ENCODE measurements at regions not wholly inside any gene's neighbourhood (a gene's known extent, or its start where the extent isn't known, plus 50 kb on each side); places are given as distances from the start of the nearest gene placed in this dataset.

DNA sequence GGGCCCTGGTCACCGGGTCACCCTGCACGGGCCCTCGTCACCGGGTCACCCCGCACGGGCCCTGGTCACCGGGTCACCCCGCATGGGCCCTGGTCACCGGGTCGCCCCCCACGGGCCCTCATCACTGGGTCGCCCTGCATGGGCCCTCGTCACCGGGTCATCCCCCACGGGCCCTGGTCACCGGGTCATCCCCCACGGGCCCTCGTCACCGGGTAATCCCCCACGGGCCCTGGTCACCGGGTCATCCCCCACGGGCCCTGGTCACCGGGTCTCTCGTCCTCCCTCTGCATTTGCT lies 77.6 kb downstream of the RIPK4 start:
- H3K4me3 Mint-ChIP-seq, result no peak overlapping the region
- no peaks in the 10 kb centered on the region for H3K36me3 Mint-ChIP-seq (ENCODE audit: low read depth)
- H3K9me3 Mint-ChIP-seq, result no peaks in the 10 kb centered on the region
- no peaks in the 10 kb centered on the region for H3K4me1 Mint-ChIP-seq (ENCODE audit: low read depth)
- no peak overlapping the region for H3K27ac Mint-ChIP-seq
- no peak for DNase-seq (ENCODE audit: low spot score)
- peaks cover 1% of the 10 kb centered on the region for H3K27me3 Mint-ChIP-seq (ENCODE audit: insufficient read depth)
- intact Hi-C loops (cut with micrococcal nuclease), result no loop called here

DNA sequence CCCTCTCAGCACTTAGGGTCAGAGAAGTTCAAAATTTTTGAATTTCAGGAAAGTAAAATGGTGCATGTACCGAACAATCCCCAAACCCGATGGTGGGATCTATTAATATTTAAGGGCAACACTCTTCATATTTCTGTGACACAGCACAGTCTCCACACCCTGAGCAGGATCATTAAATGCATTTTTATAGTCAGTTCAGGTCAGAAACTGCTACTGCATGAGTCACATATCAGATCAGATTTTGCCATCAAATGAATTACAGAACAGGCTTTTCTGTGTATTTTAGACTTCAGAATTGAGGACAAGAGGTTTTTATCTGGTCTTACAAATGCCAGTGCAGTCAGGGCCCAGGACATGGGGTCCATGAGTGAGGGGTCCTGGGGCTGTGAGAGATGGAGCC lies 79.2 kb downstream of the RIPK4 start:
- intact Hi-C loops (cut with micrococcal nuclease), result no loop called here
- Mint-ChIP-seq H3K9me3 (no peaks in the 10 kb centered on the region), H3K27me3 (ENCODE audit: insufficient read depth) (peaks cover 1% of the 10 kb centered on the region), H3K36me3 (ENCODE audit: low read depth) (no peaks in the 10 kb centered on the region), H3K27ac (no peak overlapping the region), H3K4me3 (no peak overlapping the region), H3K4me1 (ENCODE audit: low read depth) (no peaks in the 10 kb centered on the region)
- no peak for DNase-seq (ENCODE audit: low spot score)

DNA sequence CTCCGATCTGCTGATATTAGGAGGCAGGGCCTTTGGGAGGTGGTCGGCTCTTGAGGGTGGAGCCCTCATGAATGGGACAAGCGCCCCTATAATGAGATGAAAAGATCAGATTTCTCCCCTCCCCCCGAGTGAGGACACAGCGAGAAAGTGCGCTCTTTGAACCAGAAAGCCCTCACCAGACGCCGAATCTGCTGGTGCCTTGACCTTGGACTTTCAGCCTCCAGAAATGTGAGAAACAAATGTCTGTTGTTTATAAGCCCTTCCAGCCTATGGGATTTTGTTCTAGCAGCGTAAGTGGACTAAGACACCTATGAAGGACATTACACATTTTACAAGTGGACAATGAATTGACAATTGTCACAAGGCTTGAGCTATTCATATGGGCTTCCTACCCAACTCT lies 80.2 kb downstream of the RIPK4 start:
- no peaks in the 10 kb centered on the region for H3K4me1 Mint-ChIP-seq (ENCODE audit: low read depth)
- H3K36me3 Mint-ChIP-seq (ENCODE audit: low read depth), result no peaks in the 10 kb centered on the region
- intact Hi-C loops (cut with micrococcal nuclease), result no loop called here
- H3K27me3 Mint-ChIP-seq (ENCODE audit: insufficient read depth), result peaks cover 1% of the 10 kb centered on the region
- no peaks in the 10 kb centered on the region for H3K9me3 Mint-ChIP-seq
- no peak overlapping the region for H3K27ac Mint-ChIP-seq
- no peak overlapping the region for H3K4me3 Mint-ChIP-seq
- DNase-seq (ENCODE audit: low spot score), result no peak

DNA sequence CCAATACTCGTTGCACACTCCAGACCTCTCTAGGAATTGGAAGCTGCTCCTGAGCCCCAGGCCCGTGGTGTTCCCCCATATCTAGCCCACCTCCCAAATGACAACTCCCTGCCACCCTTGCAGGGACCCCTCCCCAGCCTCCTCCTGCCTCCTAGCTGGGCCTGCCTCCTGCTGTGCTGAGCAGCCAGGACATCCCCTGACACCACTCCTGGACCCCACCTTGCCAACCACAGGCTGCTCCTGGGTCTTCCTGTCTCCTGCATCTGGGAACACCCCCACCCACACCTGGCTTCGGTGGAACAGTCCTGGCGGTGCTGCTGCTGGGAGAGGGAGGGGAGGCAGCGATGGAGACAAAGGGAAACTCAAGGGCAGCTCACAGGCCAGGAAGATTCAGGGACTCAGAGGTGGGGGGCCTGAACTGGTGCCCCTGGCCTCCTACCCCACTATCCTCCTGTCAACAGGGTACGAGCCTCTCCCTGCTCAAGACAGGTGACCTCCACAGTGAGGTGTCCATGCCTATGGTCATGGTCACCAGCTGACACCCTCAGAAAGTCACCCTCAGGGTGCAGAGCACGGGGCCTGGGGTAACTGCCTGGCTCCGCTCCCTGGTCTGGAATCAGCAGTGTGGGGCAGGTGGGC lies 81.2 kb downstream of the RIPK4 start:
- DNase-seq (ENCODE audit: low spot score), result no peak
- peaks cover 1% of the 10 kb centered on the region for H3K27me3 Mint-ChIP-seq (ENCODE audit: insufficient read depth)
- no peaks in the 10 kb centered on the region for H3K36me3 Mint-ChIP-seq (ENCODE audit: low read depth)
- intact Hi-C loops (cut with micrococcal nuclease), result no loop called here
- H3K9me3 Mint-ChIP-seq, result no peaks in the 10 kb centered on the region
- no peaks in the 10 kb centered on the region for H3K4me1 Mint-ChIP-seq (ENCODE audit: low read depth)
- no peak overlapping the region for H3K27ac Mint-ChIP-seq
- no peak overlapping the region for H3K4me3 Mint-ChIP-seq

DNA sequence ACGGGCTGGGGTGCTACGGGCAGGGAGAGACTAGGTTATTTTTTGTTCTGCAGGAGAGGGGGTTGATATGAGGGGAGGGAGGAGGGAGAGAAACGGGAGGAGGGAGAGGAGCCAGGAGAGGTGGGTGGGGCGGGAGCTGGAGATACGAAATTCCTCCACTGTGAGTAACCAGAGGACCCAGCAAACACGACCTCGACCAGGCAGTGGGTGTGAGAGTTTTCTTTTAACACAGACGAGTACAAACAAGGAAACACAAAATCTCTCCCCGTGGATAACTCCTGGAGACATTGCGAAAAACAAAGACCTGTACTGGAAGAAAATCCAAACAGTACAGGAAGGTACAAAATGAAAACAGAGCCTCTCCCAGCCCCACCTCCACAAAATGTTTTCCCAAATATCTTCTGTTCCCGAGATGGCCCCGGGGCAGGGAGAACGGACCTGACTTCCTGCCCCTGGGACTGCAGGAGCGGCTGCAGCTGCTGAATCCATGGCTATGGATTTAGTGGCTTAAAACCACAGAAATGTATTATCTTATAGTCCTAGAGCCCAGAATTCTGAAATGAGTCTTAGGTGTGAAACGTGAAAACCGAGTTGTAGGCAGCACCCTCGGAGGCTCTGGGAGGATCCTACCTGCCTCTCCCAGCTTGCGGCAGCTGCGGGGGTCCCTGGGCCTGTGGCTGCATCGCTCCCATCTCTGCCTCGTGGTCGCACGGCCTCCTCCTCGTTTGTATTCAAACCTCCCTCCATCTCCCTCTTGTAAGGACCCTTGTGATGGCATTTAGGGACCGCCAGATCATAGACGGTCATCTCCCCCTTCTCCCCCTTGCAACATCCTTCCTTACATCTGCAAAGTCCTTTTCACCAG lies 82.2 kb downstream of the RIPK4 start:
- Mint-ChIP-seq H3K36me3 (ENCODE audit: low read depth) (no peaks in the 10 kb centered on the region), H3K27ac (no peak overlapping the region), H3K9me3 (no peaks in the 10 kb centered on the region), H3K27me3 (ENCODE audit: insufficient read depth) (peaks cover 1% of the 10 kb centered on the region), H3K4me3 (no peak overlapping the region), H3K4me1 (ENCODE audit: low read depth) (no peaks in the 10 kb centered on the region)
- no peak for DNase-seq (ENCODE audit: low spot score)
- intact Hi-C loops (cut with micrococcal nuclease), result no loop called here

DNA sequence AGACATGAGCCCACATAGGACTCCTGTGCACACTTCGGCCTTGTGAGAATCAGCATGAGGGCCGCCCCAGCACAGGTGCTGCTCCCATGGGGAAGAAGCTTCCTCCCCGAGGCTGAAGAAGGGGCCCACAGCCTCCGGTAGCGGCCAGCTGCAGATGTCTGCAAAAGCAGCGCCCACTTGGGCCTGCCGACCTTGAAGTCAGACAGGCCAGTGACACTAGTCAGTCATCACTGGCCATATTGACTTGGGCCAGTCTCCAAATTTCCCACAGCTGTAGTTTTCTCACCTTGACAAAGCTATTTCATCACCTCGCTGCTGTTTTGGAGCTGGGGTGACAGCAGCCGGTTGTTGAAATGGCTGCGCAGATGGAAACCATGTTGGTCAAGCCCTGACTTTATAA lies 83.0 kb downstream of the RIPK4 start:
- intact Hi-C loops (cut with micrococcal nuclease), result no loop called here
- no peak overlapping the region for H3K4me3 Mint-ChIP-seq
- DNase-seq (ENCODE audit: low spot score), result no peak
- no peaks in the 10 kb centered on the region for H3K4me1 Mint-ChIP-seq (ENCODE audit: low read depth)
- H3K36me3 Mint-ChIP-seq (ENCODE audit: low read depth), result no peaks in the 10 kb centered on the region
- H3K9me3 Mint-ChIP-seq, result no peaks in the 10 kb centered on the region
- peaks cover 4% of the 10 kb centered on the region for H3K27me3 Mint-ChIP-seq (ENCODE audit: insufficient read depth)
- H3K27ac Mint-ChIP-seq, result no peak overlapping the region

DNA sequence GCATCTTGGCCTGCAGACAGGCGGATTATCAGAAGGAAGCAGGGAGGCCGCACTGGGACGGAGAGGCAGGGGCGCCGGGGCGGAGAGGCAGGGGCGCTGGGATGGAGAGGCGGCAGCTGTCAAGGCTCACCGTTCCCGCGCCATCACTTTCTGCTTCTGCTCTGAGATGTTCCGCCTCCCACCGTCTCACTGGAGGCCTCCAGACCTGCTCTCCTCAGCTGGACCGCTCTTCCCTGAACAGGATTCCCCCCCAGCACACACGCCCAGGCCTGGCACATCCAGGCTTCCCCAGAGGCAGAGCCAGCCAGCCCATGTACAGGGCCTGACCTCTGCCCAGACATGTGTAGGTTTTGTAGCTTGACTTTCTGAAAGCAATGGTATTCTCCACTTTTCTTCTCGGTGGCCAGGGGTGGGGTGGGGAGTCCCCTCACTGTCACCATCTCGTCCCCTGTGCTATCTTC lies 84.1 kb downstream of the RIPK4 start:
- H3K9me3 Mint-ChIP-seq, result no peaks in the 10 kb centered on the region
- no peaks in the 10 kb centered on the region for H3K4me1 Mint-ChIP-seq (ENCODE audit: low read depth)
- intact Hi-C loops (cut with micrococcal nuclease), result no loop called here
- no peak overlapping the region for H3K4me3 Mint-ChIP-seq
- H3K27me3 Mint-ChIP-seq (ENCODE audit: insufficient read depth), result peaks cover 5% of the 10 kb centered on the region
- no peaks in the 10 kb centered on the region for H3K36me3 Mint-ChIP-seq (ENCODE audit: low read depth)
- H3K27ac Mint-ChIP-seq, result no peak overlapping the region
- no peak for DNase-seq (ENCODE audit: low spot score)

DNA sequence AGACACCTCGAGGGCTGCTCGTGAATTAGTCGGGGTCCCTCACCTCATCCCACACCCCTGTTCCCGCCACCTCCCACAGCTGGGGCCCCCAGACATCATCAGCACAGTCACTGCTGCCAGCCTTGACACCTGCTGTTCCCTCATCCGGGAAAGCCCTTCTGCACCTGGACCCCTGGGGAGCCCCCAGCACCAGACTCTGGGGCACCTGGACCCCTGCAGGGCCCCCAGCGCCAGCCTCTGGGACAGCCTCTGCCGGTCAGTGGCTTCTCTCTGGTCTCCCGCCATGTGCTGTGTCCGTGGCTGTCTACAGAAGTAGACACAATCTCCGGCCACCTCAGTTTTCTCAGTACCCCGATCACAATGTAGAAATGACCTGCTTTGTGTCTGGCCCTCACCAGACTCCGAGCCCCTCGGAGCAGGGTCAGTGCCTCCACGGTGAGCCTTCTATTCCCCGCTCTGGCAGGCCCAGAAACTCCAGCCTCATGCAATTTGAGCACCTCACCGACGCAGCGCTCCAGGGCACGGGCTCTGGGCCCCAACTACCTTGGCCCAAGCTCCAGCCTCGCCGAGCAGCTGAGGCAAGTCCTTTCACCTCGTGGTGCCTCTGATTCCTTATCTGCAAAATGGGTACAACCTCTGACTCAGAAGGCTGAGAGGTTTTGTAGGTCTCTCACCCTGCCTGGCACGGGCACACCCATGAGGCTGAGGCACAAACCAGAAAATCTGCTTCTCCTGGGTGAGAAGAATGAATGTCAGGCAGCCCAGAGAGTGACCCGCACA lies 84.7 kb downstream of the RIPK4 start:
- H3K4me1 Mint-ChIP-seq (ENCODE audit: low read depth), result no peaks in the 10 kb centered on the region
- no peak overlapping the region for H3K4me3 Mint-ChIP-seq
- H3K27me3 Mint-ChIP-seq (ENCODE audit: insufficient read depth), result peaks cover 5% of the 10 kb centered on the region
- H3K9me3 Mint-ChIP-seq, result no peaks in the 10 kb centered on the region
- no peak for DNase-seq (ENCODE audit: low spot score)
- intact Hi-C loops (cut with micrococcal nuclease), result no loop called here
- H3K27ac Mint-ChIP-seq, result no peak overlapping the region
- no peaks in the 10 kb centered on the region for H3K36me3 Mint-ChIP-seq (ENCODE audit: low read depth)

DNA sequence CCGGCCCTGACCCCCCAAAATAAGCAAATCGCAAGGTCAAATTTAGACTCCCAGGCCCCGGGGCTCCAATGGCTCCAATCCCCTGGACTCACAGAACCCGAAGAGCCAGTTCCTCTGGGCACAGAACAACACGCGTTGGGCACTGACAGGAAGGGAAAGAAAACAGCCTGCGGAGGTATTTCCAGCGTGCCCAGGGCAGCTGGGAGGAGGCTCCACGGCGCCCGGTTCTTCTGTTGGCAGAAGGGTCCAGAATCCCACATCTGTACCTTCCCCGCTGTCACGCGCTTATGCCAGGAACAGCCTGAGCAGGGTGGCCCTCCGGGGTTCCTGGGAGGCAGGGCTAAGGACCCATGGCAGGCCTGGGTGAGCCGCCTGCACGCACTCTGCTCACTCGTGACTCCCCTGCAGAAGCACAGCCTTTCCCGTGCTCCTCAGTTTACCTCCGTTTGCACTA lies 85.5 kb downstream of the RIPK4 start:
- no peaks in the 10 kb centered on the region for H3K4me1 Mint-ChIP-seq (ENCODE audit: low read depth)
- H3K36me3 Mint-ChIP-seq (ENCODE audit: low read depth), result no peaks in the 10 kb centered on the region
- intact Hi-C loops (cut with micrococcal nuclease), result no loop called here
- H3K9me3 Mint-ChIP-seq, result no peaks in the 10 kb centered on the region
- H3K4me3 Mint-ChIP-seq, result no peak overlapping the region
- H3K27me3 Mint-ChIP-seq (ENCODE audit: insufficient read depth), result peaks cover 5% of the 10 kb centered on the region
- DNase-seq (ENCODE audit: low spot score), result no peak
- no peak overlapping the region for H3K27ac Mint-ChIP-seq

DNA sequence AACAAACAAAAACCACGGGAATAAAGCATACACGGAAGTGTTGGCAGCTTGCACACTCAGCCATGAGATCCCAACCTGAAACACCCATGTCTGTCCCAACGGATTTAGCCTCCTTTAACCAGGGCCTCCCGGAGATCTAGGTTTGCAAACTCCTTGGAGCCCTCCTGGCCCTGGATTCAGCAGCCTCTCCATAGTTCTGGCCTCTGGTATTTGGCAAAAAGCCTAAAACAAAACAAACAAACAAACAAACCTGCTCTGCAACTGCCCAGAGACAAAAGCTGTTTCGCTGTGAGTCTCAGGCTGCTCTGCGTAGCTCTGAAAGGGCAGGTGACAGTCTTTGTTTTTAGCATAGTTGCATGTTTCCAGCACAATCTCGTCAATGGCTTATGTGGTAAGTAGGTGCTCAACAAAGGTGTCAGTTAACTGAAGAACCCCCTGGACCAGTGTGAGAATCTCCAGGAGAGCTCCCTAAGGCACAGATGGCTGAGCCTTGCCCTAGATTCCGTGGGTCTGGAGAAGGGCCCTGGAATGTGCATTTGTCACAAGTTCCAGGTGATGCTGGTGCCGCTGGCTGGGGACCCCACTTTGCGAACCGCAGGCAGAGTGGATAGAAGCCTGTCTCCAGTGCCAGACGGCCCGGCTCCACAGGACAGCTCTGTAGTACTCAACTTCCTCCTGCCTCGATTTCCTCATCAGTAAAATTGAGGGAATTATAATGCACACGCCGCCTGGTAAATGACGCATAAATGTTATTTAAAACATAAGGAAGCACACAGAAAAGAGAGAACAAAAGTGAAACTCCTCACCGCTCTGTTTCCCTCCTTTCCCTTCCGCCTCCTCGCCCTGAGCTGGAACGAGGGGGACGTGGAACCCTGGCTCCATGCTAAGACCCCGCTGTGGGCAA lies 86.2 kb downstream of the RIPK4 start:
- Mint-ChIP-seq H3K9me3 (no peaks in the 10 kb centered on the region), H3K4me1 (ENCODE audit: low read depth) (no peaks in the 10 kb centered on the region), H3K27me3 (ENCODE audit: insufficient read depth) (peaks cover 5% of the 10 kb centered on the region), H3K4me3 (no peak overlapping the region), H3K27ac (no peak overlapping the region), H3K36me3 (ENCODE audit: low read depth) (no peaks in the 10 kb centered on the region)
- intact Hi-C loops (cut with micrococcal nuclease), result no loop called here
- DNase-seq (ENCODE audit: low spot score), result no peak

DNA sequence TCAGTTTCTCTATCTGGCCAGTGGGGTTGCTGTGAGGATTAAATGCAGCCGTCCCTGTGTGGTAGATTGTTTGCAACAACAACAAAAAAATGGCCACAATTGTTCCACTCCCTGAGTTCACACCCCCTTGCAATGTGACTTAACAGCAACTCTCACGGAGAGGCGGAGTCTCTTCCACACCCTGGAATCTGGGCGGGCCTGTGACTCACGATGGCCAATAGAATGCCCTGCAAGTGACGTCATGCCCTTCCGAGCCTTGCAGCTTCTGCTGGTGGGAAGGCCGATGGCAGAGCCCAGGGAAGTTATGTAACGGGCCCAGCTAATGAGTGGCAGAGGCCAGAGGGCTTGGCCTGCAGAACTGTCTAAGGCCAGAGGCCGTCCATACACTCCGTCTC lies 87.9 kb downstream of the RIPK4 start:
- H3K36me3 Mint-ChIP-seq (ENCODE audit: low read depth), result no peaks in the 10 kb centered on the region
- H3K9me3 Mint-ChIP-seq, result no peaks in the 10 kb centered on the region
- H3K27ac Mint-ChIP-seq, result no peak overlapping the region
- peaks cover 10% of the 10 kb centered on the region for H3K27me3 Mint-ChIP-seq (ENCODE audit: insufficient read depth)
- intact Hi-C loops (cut with micrococcal nuclease), result no loop called here
- H3K4me3 Mint-ChIP-seq, result no peak overlapping the region
- no peaks in the 10 kb centered on the region for H3K4me1 Mint-ChIP-seq (ENCODE audit: low read depth)
- no peak for DNase-seq (ENCODE audit: low spot score)

DNA sequence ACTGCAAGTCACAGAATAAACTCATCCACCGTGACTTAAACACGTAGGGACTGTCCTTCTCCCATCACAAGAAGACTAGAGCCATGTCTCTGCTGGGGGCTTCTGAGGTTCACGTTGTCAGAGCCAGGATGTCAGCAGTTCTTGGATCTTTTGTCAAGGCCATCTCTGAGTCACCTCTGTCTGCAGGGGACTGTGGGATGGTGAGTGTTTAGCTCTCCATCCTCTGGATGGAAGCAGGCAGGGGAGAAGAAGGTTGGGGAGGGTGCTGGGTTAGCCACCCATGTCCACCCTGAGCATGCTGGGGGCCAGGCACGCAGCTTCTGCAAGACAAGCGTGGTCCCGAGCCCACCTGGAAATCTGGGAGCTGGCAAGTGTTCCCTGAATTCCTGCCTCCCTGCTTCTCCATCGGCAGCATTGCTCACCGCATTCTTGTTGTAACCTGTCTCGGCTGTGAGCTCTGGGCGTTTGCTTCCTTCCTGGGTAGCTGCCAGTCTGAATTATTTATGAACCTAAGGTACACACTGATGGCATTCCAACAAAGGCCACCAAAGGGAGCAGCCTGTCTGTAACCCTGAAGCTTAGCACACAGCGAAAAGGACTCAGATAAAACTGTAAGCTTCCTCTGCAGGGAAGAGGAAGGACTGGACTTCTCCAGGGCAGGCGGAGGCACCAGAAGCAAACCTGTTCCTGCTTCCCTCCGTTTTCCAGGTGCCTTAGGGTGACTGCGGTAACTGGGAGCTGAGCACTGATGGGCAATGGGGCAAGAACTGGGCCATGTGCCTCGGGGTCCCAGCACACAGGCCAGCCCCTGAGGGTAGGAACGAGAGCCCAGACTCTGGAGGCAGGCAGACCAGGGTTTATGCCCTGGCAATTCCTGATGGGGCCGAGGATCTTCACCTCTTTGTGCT lies 88.6 kb downstream of the RIPK4 start:
- H3K4me1 Mint-ChIP-seq (ENCODE audit: low read depth), result no peaks in the 10 kb centered on the region
- H3K27ac Mint-ChIP-seq, result no peak overlapping the region
- no peaks in the 10 kb centered on the region for H3K9me3 Mint-ChIP-seq
- intact Hi-C loops (cut with micrococcal nuclease), result no loop called here
- peaks cover 10% of the 10 kb centered on the region for H3K27me3 Mint-ChIP-seq (ENCODE audit: insufficient read depth)
- no peaks in the 10 kb centered on the region for H3K36me3 Mint-ChIP-seq (ENCODE audit: low read depth)
- DNase-seq (ENCODE audit: low spot score), result no peak
- no peak overlapping the region for H3K4me3 Mint-ChIP-seq

Data from activated T-helper 1 cell treated with anti-CD3 and anti-CD28 coated beads, Interleukin-12 subunit alpha, Interleukin-12 subunit beta, Interleukin-2, Interleukin-4 antibody, amounts not matched to agents 30 ng/mL and 10 ng/mL and 1 ng/mL, durations not matched to agents 14 hours and 24 hours and 36 hours (primary cell).